ENCODE measurements at regions not wholly inside any gene's neighbourhood (a gene's known extent, or its start where the extent isn't known, plus 50 kb on each side); places are given as distances from the start of the nearest gene placed in this dataset.

DNA sequence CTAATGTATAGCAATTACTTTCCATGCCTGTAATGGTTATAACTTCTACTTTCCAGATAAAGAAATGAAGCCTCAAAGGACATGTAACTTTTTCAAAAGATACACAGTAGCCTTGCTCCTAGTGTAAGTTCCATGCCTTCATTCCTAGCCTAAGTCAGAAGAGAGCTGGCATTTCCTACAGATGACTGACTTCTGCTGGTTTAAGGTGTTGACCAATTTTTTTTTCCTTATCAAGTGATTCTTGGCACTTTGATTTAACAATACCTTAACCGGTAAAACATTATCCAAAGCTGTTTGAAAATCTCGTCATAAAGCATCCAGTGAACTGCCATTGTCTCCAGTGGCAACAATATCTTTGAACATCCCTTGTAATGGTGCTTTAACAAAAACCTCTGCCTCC is 145.1 kb upstream of the VCX3A start:
- Histone ChIP-seq H3K9me2 (0 out of 2 replicates have a peak, but pooled peaks cover 4% of the 10 kb centered on the region), H3K9ac (no peak overlapping the region), H2AFZ (ENCODE audit: low read depth) (no peak overlapping the region), H3K27me3 (ENCODE audit: insufficient read depth) (no peaks in the 10 kb centered on the region), H3F3A (replicated peaks; ENCODE audit: insufficient read depth) (no peaks in the 10 kb centered on the region), H3K36me3 (replicated peaks in 1 of 2; ENCODE audit: control insufficient read depth in 1 of 2, insufficient read depth in 2 of 2, low read length in 1 of 2) (no peaks in the 10 kb centered on the region), H3K4me1 (ENCODE audit: control insufficient read depth in 1 of 2, insufficient read depth in 2 of 2, low read depth in 1 of 2, low read length in 1 of 2) (no peaks in the 10 kb centered on the region), H3K9me3 (no peaks in the 10 kb centered on the region), H3K27ac (ENCODE audit: low read depth in 2 of 2, low read length in 1 of 2) (no peak overlapping the region), H3K4me2 (no peak overlapping the region), H4K20me1 (ENCODE audit: insufficient read depth) (no peaks in the 10 kb centered on the region), H3K79me2 (ENCODE audit: insufficient read depth) (no peaks in the 10 kb centered on the region), H3K4me3 (ENCODE audit: low read depth in 2 of 2, low read length in 1 of 2) (no peak overlapping the region)
- WGBS (ENCODE audit: low lambda C conversion rate) = 32% methylated on average over 2 of the region's 2 CpGs
- POLR2A ChIA-PET = no interaction called here
- no peak for DNase-seq
- CTCF ChIA-PET = no interaction called here
- TF ChIP-seq, protein P1, sequence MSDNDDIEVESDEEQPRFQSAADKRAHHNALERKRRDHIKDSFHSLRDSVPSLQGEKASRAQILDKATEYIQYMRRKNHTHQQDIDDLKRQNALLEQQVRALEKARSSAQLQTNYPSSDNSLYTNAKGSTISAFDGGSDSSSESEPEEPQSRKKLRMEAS (IDR thresholded peaks at IDR 0.05; ENCODE audit: low read depth) = no peak
- TF ChIP-seq FOXM1 (IDR thresholded peaks at IDR 0.05; ENCODE audit: low read depth) = no peak
- no peak for TF ChIP-seq RAD21 (IDR thresholded peaks at IDR 0.05; ENCODE audit: low read length)
- TF ChIP-seq SIN3A (IDR thresholded peaks at IDR 0.05; ENCODE audit: borderline replicate concordance, low read depth, low read length) = no peak
- no peak for TF ChIP-seq RFX5 (IDR thresholded peaks at IDR 0.05; ENCODE audit: low read length)
- no peak for TF ChIP-seq YY1 (IDR thresholded peaks at IDR 0.05; ENCODE audit: low read depth)
- TF ChIP-seq FOXJ3 (CRISPR knock-in tag; IDR thresholded peaks at IDR 0.05) = no peak
- TF ChIP-seq JUND (IDR thresholded peaks at IDR 0.05) = no peak
- TF ChIP-seq NRF1 (IDR thresholded peaks at IDR 0.05; ENCODE audit: low read depth, low read length) = no peak
- no peak for TF ChIP-seq RXRA (IDR thresholded peaks at IDR 0.05; ENCODE audit: borderline replicate concordance, low read depth)
- no peak for TF ChIP-seq TCF12 (IDR thresholded peaks at IDR 0.05)
- TF ChIP-seq, protein P2, sequence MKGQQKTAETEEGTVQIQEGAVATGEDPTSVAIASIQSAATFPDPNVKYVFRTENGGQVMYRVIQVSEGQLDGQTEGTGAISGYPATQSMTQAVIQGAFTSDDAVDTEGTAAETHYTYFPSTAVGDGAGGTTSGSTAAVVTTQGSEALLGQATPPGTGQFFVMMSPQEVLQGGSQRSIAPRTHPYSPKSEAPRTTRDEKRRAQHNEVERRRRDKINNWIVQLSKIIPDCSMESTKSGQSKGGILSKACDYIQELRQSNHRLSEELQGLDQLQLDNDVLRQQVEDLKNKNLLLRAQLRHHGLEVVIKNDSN (IDR thresholded peaks at IDR 0.05; ENCODE audit: borderline replicate concordance, low read depth) = no peak
- TF ChIP-seq, protein P3, sequence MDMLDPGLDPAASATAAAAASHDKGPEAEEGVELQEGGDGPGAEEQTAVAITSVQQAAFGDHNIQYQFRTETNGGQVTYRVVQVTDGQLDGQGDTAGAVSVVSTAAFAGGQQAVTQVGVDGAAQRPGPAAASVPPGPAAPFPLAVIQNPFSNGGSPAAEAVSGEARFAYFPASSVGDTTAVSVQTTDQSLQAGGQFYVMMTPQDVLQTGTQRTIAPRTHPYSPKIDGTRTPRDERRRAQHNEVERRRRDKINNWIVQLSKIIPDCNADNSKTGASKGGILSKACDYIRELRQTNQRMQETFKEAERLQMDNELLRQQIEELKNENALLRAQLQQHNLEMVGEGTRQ (IDR thresholded peaks at IDR 0.05; ENCODE audit: borderline replicate concordance, low read depth, low read length) = no peak
- TF ChIP-seq TAF1 (IDR thresholded peaks at IDR 0.05; ENCODE audit: borderline replicate concordance, low read depth, low read length) = no peak
- TF ChIP-seq, protein P4, sequence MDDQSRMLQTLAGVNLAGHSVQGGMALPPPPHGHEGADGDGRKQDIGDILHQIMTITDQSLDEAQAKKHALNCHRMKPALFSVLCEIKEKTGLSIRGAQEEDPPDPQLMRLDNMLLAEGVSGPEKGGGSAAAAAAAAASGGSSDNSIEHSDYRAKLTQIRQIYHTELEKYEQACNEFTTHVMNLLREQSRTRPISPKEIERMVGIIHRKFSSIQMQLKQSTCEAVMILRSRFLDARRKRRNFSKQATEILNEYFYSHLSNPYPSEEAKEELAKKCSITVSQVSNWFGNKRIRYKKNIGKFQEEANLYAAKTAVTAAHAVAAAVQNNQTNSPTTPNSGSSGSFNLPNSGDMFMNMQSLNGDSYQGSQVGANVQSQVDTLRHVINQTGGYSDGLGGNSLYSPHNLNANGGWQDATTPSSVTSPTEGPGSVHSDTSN (IDR thresholded peaks at IDR 0.05) = no peak
- TF ChIP-seq EP300 (IDR thresholded peaks at IDR 0.05; ENCODE audit: borderline replicate concordance in 1 of 2, low read depth in 1 of 2, low read length in 1 of 2) = no peak
- TF ChIP-seq TEAD4 (IDR thresholded peaks at IDR 0.05; ENCODE audit: borderline replicate concordance, insufficient read depth) = no peak
- TF ChIP-seq ELF1 (IDR thresholded peaks at IDR 0.05) = no peak
- TF ChIP-seq GABPA (IDR thresholded peaks at IDR 0.05; ENCODE audit: low read depth) = no peak

Measured in SK-N-SH (cell line).